ENCODE measurements at regions not wholly inside any gene's neighbourhood (a gene's known extent, or its start where the extent isn't known, plus 50 kb on each side); places are given as distances from the start of the nearest gene placed in this dataset.

DNA sequence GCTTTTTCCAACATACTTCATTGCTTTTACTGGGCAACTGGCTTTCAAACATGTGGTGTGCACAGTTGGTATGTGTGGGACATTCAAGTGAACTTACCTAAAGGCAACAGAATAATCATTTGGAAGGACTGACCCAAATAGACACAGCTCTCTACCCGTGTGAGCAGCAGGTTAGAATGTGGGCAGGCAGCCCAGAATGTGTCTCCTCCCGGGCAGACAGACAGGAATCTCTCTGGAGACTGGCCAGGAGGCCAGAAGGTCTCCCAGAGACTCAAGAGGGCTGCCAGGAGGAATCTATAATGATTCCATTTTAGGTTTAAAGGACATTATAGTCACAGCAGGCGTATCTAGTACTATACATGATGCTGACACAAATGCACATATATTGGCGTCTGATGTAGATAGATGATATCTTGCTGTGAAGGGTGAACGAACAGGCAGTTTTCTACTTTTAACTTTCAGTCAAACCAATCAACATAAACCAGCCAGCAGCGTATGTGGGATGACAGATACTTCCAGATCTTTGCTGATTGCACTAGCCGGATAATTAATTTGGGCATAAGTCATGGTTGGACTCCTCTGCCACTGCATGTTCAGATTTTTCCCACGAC is 297.4 kb upstream of the ZNF608 start:
- DNase-seq (ENCODE audit: low read depth, low spot score), result no peak

DNA sequence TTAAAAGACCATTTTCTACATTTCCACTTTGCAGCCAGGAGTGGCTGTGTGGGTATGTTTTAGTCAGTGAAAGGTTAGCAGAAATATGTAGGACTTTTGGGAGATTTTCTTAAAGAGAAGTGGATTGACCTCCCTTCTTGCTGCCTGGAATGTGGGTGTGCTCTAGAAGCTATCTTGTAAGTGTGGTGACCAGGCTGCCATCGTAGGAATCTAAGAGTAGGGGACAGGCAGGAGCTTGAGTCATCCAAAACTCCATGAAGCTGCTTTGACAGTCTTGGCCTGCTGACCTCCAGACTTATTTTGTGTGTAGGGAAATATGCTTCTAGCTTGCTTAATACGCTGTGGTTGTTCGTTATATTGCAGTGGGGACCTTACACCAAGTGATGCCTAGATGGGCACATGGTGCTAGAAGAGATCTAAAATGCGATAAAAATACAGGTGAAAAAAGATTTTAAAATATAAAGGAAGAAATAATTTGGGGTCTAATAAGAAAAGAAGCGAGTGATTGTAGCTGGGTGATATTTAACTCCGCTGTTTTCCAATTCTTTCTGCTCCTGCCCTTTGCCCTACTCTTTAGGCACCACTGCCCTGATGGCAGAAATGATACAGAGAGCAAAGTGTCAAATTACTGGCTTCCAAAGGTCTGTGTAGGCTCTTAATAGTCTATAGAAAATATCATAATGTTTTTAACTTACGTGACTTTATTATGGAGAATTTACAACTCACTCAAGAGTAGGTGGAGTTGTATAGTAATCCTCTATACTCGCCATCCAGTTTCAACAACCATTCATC is 298.2 kb upstream of the ZNF608 start:
- no peak for DNase-seq (ENCODE audit: low read depth, low spot score)

DNA sequence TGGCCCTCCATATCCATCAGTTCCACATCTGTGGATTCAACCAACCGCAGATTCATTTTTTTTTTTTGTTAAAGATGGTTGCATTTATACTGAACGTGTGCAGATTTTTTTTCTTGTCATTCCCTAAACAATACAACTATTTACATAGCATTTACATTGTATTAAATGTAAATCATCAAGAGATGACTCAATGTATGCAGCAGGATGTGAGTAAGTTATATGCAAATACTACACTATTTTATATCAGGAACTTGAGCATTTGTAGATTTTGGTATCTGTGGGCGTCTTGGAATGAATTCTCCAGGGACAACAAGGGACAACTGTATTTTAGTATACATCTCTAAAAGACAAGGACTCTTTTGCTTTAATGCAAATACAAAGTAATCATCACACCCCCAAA is 299.2 kb upstream of the ZNF608 start:
- no peak for DNase-seq (ENCODE audit: low read depth, low spot score)

DNA sequence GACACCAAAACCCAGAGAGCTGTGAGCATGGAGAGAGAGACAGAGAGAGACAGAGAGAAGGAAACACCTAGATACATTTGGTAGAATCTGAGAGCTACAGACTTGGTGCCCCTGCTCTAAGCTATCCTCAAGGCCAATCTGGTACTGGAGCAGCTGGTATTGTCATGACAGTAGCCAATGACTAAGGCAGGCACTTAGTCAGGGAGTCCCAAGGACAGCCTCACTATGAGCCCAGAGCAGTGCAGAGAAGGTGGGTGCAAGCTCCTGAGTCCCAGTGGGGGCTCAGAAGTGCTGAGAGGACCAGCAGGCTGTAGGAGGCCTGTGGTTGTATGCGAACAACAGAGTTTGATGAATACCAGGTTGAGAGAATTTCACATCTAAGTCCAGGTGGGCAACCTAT is 300.4 kb upstream of the ZNF608 start:
- DNase-seq (ENCODE audit: low read depth, low spot score), result no peak

DNA sequence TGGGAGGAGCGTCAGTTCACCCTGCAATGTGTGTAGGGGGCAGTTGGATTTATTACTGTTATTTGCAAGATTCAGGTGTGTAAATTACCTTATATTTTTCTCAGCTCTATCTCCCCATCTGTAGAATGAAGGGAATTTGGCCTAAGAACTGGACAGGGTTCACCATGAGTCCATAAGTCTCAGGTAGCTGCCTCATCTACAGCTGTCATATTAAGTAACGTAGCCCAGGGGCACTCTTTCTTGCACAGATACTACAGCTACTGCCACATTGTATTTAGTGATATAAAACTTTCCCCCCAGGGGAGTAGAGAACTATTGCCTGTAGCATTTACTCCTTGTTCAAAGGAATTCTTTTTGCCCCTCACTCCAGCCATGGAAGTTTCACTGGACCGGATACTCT is 301.4 kb upstream of the ZNF608 start:
- DNase-seq (ENCODE audit: low read depth, low spot score), result no peak

DNA sequence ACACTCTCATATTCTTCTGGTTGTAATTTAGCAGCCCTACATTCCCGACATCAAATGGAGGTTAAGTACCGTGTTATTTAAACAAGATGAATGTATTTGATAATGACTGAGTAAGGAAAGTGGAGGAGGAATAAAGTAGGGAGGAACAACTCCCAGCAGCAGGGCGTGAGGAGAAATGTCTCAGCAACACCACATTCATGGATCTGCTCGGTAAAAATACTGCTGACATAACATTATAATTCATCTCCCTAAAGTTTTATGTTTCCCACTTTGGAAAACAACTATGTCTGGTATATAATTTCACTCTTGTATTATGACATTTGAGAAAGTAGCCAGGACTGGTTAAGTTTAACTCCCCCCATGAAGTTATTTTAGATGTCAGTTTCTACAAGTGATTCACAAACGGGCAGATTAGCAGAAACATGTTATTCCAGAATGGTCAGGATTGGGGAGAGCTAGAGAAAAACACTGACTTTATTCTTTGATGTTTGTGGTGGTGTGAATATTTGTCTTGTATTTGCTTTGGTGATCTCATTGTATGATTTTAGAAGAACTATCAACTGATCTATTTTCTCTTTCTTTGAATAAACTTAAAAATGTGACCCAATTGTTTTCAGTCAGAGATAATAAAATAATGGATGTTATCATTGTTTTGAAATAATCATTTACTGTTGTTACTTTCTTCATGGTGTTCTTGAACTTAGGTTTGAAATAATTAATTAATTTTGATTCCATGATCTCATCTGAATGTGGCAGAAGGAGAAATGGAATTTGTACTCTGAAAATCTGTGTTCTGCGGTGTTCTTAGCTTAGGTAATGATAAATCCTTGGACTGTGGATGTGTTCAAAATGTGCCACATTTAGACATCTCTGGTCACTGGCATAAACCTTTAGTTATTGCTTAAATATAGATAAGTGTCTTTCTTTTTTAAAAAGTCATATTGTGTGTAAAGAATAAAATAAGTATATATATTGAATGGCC is 303.6 kb upstream of the ZNF608 start:
- no peak for DNase-seq (ENCODE audit: low read depth, low spot score)

DNA sequence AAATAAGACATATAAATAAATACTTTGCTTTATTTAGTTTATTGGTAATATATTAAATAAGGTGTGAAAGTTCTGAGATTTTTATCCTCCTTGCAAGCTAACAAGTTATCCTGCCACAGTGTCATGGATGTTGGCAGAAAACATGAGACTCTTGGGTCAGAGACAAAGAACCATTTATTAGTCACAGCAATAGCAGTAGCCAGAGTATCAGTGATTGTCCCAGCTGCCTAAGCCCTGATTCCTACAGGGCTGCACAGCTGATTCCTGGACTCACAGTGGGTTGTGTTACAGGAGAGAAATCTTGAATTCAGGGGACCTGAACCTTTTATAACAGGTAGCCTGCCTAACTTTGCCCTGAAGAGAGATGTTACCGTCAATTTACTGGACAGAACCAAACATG is 304.5 kb upstream of the ZNF608 start:
- DNase-seq (ENCODE audit: low read depth, low spot score), result no peak

DNA sequence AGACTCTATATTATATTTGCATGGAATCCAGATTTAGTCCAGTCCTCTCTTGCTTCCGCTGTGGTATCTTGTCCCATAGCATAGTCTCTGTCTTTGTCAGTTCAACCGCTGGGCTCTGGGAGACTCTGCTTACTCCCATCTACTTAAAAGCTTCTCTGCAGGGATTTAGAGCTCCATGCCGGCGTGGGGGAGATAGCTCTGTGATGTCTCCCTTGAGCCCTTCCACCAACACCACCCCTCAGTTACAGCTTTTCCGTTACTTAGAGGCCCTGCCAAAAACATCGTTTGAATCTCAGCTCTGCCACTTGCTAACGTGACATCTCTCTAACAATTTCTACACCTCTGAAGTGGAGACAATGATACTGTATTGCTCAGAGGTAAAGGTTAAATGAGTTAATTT is 306.1 kb upstream of the ZNF608 start:
- DNase-seq (ENCODE audit: low read depth, low spot score), result no peak

DNA sequence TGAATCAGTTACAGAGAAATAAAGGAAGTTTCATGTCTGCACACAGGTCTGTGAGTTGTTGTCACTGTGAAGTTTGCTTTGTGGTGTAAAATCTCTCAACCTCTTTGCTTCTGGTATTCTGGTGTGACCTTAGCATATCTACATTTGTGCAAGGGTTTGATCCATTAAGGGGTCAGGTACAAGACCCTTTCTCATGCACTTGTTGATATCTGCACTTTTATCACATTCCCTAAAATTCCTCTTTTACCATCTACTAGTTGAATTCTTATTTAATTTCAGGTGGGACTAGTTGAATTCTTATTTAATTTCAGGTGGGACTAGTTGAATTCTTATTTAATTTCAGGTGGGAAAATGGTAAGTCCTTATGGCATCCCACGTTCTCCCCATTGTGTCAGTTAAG is 306.7 kb upstream of the ZNF608 start:
- DNase-seq (ENCODE audit: low read depth, low spot score), result no peak

DNA sequence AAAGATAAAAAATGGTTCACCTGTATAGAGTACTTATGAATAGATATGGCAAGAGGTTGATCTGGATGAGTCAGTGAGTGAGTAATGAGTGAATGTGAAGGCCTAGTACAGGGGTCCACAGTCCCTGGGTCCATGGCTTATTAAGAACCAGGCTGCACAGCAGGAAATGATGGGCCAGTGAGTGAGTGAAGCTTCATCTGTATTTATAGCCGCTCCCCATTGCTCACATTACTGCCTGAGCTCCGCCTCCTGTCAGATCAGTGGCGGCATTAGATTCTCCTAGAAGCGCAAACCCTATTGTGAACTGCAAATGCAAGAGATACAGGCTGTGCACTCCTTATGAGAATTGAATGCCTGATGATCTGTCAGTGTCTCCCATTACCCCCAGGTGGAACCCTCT is 307.7 kb upstream of the ZNF608 start:
- DNase-seq (ENCODE audit: low read depth, low spot score), result no peak

DNA sequence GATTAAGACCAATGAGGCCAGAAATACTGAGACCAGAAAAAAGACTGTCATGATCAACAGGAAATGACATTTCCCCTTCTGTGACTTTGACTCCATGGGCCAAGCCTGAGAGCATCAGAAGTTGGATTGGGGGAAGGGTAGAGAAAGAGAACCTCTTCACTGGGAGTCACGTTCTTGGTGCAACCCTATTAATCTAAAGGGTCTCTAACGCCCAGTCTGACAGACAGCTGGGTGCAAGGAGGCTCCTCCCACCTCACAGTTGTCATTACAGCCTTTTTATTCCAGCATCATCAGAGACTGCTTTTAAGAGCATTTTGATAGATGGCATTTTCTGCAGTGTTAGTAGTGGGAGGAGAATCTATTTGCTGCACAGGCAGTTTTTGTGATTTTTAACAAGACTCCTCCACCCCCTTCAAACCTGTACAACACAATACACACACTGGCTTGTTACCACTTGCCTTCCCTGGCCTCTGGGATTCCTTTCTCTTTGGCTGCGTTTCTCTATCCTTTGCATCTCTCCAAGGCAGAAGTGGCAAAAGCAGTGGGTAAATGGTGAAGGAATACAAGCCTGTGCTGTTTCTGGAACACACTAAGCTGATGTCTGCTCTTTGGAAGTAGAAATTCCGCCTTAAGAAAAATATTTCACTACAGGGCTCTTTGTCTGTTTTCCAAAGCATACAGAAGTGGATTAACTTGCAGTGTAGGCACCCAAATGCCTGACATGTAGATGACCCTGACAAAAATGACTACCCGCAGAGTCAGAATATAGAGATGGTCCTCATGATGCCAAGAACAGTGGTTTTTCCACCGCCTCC is 310.4 kb upstream of the ZNF608 start:
- no peak for DNase-seq (ENCODE audit: low read depth, low spot score)

DNA sequence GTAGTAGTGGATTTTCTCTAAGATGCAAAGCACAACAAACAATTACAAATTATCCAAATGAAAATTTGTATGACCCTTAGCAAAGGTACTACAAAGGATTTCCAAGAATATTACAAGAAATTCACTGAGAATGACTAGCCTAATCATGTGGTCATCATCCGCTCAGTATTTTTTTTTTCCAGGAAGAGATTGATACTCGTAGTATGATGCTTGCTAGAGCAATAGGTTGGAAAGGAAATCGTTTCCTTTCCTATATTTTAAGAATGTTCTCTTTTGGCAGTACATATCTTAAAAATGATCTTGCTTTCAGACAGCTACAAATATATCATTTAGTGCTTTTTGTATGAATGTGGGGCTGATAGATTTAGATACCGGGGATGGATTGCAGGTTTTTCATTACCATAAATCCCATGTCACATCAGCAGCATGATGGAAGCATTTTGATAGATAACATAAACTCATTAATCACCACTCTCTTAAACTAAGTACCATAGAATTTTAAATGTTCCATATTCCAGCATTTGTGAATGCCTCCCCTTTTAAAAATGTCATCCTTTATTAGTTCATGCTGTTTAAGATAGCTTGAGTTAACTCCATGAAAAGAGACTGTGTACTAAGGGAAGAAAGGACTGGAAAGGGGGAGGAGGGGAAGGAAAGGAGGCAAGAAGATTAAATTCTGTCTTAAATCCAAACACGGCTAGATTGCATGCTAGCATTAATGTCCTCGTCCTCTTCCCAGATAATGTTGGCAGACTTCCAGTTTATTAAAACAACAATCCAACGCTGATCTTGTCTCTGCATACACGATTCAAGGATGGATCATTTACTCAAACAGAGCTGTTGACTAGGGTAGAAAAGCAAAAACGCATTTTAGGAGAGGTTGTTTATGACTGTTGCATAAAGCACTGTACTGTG is 311.7 kb upstream of the ZNF608 start:
- no peak for DNase-seq (ENCODE audit: low read depth, low spot score)

DNA sequence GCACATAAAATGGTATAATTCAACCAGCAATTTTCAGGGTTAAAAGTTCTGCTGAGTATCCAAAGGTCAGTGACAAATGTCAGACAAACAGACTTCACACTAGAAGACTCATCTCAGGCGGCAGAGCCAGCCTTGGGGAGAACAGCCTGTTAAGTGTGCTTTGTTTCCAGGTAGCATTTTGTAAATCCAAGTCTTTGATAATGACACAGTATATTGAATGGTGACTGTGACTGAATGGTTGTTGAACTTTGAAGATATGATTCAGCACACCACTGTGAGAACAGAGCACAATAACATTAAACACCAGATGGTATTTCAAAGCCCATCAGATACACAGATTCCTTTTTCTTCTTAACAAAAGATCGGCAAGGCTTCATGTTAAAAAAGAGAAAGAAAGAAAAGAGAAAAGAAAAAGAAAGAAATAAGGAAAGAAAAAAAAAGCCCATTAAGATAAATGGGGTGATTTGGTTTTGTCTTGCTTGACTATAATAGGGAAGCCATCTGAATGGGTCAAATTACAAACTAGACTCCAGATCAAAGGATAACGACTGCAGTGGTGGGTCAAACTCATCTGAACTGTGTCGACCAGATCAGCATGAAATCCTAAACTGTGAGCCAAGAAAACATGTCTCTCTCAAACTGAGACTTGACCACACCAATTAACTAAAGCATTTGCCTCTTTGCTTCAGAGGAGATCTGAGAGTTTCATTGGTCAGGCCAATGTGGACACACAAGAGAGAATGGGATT is 313.0 kb upstream of the ZNF608 start:
- no peak for DNase-seq (ENCODE audit: low read depth, low spot score)

DNA sequence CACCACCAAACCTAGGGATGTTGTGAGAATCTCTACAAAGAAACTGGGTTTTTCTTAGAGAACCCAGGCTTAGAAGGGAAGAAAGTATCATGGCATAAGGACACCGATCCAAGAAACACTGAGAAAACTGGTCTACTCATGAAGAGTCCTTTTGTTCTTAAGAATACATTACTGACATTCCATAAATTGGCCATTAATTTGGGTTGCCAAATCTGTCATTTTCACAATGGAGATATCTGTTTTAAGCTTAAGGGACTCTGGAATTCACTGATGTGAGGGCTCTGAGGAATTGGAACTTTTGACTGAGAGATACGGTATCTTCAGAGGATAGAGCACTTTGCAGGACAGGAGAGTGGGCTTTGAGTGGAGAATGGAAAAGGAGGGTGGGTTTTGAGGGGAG is 315.3 kb upstream of the ZNF608 start:
- DNase-seq (ENCODE audit: low read depth, low spot score), result no peak

DNA sequence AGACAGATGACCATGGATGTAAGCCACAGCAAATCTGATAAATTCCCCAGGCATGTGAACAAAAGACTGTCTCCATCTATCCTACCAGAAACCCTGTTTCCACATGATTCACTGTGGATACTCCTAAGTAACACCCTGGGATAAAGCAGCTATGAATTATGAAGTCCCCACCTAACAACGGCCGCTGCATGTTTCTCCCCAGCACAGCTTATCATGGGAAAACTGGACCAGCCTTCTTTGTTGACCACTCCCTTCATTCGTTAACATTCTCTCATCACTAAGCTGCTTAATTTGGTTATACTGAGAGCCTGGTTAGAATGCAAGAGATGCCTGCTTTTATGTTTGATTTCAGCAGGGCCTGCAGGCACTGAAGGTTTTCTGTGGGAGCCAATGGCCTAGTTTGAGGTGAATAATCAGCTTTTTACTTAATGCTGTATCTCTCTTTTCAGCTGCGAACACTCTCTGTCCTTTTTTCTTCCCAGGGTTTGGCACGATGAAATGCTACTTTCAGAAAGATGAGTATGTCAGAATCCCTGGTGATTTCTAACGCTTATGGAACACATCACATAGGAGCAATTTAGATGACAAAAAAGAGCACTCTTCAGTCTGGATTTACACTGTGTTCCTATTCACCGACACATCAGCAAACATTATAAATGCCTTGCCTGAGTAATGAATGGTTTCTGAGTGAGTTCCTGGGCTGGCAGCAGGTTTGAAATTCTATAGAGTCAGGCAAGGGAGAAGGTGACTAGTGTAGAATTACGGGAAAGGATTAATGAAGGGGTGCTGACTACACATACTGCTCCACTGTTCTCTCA is 318.4 kb upstream of the ZNF608 start:
- no peak for DNase-seq (ENCODE audit: low read depth, low spot score)

DNA sequence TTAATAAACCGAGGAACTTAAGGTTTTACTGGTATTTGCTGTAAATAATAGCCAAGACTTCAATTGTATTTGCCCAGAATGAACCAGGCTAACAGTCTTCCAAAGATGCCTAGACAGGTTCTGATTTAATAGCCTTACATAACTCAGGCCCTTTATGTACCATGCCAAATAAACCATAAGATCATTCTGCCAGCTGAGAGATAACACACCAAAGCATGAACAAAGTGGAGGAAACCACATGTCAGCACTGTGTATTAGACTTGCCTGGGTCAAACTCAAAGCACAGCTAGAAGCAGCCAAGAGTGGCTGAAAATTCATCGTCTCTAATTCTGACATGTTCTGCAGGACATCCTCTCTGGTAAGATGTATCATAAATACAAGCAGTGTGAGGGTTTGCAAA is 319.3 kb upstream of the ZNF608 start:
- no peak for DNase-seq (ENCODE audit: low read depth, low spot score)

DNA sequence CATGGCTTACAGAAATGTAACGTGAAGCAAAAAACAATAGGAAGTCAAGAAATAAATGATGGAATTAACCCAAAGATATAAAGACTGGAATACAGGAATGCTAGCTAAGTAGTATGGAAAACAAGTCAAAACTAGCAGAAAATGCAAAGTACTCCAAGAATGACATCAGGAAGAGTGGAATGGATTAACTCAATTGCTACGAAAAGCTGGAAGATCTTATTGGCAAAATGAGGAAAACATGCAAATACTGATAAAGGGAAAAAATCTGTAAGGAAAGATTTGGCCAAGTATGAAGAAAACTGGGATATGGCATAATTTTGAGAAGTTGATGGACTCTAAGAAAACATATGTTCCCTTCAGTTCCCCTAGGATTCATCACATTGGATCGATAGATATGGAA is 324.5 kb upstream of the ZNF608 start:
- no peak for DNase-seq (ENCODE audit: low read depth, low spot score)

DNA sequence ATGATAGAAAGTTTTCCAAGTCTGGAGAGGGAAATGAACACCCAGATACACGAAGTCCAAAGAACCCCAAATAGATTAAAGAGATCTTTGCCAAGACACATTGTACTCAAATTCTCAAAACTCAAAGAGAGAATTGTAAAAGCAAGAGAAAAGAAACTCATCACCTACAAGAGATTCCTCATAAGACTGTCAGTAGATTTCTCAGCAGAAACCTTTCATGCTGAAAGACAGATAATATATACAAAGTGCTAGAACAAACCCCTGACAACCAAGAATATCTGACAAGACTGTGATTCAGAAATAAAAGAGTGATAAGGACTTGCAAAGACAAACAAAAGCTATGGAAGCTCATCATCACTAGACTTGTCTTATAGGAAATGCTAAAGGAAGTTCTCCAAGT is 326.7 kb upstream of the ZNF608 start:
- no peak for DNase-seq (ENCODE audit: low read depth, low spot score)

DNA sequence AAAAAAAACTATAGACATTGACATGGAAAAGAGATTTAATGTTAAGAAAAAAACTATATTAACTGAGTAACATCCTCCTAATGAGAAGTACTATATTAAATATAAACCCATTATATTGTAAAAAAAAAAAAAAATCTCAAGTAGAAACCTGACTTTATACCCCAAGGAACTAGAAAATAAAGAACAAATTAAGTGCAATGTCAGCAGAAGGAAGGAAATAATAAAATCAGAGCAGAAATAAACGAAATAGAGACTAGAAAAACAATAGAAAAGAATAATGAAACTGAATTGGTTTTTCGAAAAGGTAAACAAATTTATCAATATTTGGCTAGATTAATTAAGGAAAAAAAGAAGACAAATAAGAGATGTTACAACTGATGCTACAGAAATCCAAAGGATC is 329.1 kb upstream of the ZNF608 start:
- DNase-seq (ENCODE audit: low read depth, low spot score), result no peak

Measured in brain pericyte (primary cell).